ENCODE measurements at regions not wholly inside any gene's neighbourhood (a gene's known extent, or its start where the extent isn't known, plus 50 kb on each side); places are given as distances from the start of the nearest gene placed in this dataset.
"Not testable (repeated sequence)": the region's sequence is repeated elsewhere in the genome, so short reads cannot be mapped to it uniquely, and the experiment has no call there.

DNA sequence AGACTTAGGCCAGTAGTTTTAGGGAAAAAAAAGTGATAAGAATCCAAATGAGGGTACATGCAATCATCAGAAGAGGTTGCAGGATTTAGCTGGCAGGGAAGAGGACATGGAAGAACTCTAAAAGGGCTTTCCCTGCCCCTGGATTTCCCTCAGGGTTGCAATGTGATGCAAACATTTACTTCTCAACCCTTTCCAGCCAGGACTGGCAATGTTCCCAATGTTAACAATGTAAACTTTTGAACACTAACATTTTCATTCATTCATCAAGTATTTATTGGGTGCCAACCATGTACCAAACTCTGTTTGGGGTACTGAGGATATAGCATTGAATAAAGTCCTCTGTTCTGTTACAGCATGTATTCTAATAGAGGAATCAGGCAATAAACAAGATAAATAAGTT, 349.4 kb upstream of the LRRC3B start:
- no peaks in the 10 kb centered on the region for H3K36me3 Mint-ChIP-seq (ENCODE audit: low read depth)
- H3K4me3 Mint-ChIP-seq: no peak overlapping the region
- H3K4me1 Mint-ChIP-seq (ENCODE audit: low read depth): no peaks in the 10 kb centered on the region
- DNase-seq: no peak
- H3K9me3 Mint-ChIP-seq: peaks cover 43% of the 10 kb centered on the region
- no peaks in the 10 kb centered on the region; the same call in 1 of the 2 replicates for H3K27me3 Mint-ChIP-seq (ENCODE audit: insufficient read depth)
- TF ChIP-seq, protein P1, sequence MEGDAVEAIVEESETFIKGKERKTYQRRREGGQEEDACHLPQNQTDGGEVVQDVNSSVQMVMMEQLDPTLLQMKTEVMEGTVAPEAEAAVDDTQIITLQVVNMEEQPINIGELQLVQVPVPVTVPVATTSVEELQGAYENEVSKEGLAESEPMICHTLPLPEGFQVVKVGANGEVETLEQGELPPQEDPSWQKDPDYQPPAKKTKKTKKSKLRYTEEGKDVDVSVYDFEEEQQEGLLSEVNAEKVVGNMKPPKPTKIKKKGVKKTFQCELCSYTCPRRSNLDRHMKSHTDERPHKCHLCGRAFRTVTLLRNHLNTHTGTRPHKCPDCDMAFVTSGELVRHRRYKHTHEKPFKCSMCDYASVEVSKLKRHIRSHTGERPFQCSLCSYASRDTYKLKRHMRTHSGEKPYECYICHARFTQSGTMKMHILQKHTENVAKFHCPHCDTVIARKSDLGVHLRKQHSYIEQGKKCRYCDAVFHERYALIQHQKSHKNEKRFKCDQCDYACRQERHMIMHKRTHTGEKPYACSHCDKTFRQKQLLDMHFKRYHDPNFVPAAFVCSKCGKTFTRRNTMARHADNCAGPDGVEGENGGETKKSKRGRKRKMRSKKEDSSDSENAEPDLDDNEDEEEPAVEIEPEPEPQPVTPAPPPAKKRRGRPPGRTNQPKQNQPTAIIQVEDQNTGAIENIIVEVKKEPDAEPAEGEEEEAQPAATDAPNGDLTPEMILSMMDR (IDR thresholded peaks at IDR 0.05): no peak
- H3K27ac Mint-ChIP-seq: no peak overlapping the region

DNA sequence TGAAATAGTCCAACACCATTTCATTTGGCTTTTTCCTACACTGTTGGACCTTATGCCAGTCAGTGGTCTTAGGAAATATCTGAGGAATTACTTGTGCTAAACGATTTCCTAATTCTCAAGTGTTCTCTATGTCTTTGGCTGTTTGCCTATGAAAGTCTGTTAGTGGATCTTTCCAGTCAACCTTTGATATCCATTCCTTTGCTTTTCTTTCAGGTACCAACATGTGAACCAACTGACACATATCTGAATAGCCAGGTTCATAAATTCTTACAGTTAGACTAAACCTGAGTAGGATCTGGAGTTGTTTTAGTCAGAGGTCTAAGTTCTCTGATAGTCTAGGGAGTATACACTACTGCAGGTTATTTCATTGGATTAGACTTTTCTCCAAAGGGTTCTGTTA, 343.5 kb upstream of the LRRC3B start:
- H3K9me3 Mint-ChIP-seq: peaks cover 60% of the 10 kb centered on the region
- no peak overlapping the region for H3K27ac Mint-ChIP-seq
- H3K36me3 Mint-ChIP-seq (ENCODE audit: low read depth): no peaks in the 10 kb centered on the region

DNA sequence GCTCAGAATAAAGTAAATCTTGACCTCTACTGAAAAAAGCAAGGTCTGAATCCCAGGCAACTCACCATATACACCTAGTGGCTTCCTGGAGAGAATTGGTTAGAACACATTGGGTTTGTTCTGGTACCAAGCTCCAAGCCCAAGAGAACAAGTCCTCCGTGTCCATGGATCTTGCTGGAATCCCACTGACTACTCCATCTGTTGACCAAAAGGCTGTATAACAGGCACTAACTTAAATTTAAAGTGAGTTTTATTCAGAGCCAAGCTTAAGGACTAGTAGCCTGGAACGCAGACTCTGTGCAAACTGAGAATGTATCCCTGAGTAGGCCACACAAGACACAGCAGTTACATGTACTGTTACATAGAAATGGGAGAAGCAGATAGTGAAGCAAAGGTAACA, 342.1 kb upstream of the LRRC3B start:
- no peak for DNase-seq
- H3K36me3 Mint-ChIP-seq (ENCODE audit: low read depth): peaks cover 5% of the 10 kb centered on the region; the same call in 1 of the 2 replicates
- no peak overlapping the region for H3K4me3 Mint-ChIP-seq
- TF ChIP-seq, protein P1 (IDR thresholded peaks at IDR 0.05): no peak
- peaks cover 69% of the 10 kb centered on the region for H3K9me3 Mint-ChIP-seq
- no peak overlapping the region for H3K27ac Mint-ChIP-seq
- H3K4me1 Mint-ChIP-seq (ENCODE audit: low read depth): no peaks in the 10 kb centered on the region
- H3K27me3 Mint-ChIP-seq (ENCODE audit: insufficient read depth): peaks cover 3% of the 10 kb centered on the region

More for the DNA sequence above, 343.5 kb upstream of the LRRC3B start:
- Mint-ChIP-seq H3K4me3 (no peak overlapping the region), H3K4me1 (ENCODE audit: low read depth) (no peaks in the 10 kb centered on the region), H3K27me3 (ENCODE audit: insufficient read depth) (peaks cover 3% of the 10 kb centered on the region)
- DNase-seq: no peak
- TF ChIP-seq, protein P1 (IDR thresholded peaks at IDR 0.05): no peak

DNA sequence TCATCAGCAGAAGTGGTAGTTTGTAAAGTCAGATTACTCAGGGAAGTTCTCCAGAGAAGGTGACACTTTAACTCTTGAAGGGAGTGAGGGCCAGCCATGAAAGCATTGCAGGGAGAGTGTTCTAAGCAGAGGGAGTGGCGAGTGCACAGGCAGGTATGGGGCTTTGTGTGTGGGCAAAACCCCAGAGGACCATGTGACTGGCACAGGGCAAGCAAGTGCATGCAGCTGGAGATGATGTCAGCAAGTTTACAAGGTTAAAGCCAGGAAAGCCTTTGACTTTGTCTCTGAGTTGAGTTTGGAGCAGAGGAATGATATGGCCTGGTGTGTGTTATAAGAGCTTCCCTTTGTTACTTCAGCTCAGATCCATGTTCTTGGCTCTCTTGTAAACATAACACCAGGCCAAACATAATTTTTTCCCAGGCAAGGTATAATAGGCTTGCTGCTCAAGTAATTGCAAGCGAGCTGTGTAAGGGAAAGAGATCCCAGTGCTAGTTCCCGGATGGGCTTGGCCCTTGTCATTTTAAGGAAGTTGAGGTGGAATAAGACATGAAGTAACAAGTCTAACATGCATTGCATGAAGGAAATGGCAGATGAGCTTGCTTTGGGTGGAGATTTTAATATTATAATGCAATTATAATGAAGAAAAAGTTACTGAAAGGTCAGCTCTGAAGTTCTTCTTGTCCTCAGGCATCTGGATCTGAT, 341.1 kb upstream of the LRRC3B start:
- TF ChIP-seq, protein P1 (IDR thresholded peaks at IDR 0.05): no peak
- H3K4me1 Mint-ChIP-seq (ENCODE audit: low read depth): no peaks in the 10 kb centered on the region
- peaks cover 3% of the 10 kb centered on the region for H3K27me3 Mint-ChIP-seq (ENCODE audit: insufficient read depth)
- DNase-seq: no peak
- H3K4me3 Mint-ChIP-seq: no peak overlapping the region
- peaks cover 69% of the 10 kb centered on the region for H3K9me3 Mint-ChIP-seq
- H3K27ac Mint-ChIP-seq: no peak overlapping the region
- peaks cover 5% of the 10 kb centered on the region; the same call in 1 of the 2 replicates for H3K36me3 Mint-ChIP-seq (ENCODE audit: low read depth)

DNA sequence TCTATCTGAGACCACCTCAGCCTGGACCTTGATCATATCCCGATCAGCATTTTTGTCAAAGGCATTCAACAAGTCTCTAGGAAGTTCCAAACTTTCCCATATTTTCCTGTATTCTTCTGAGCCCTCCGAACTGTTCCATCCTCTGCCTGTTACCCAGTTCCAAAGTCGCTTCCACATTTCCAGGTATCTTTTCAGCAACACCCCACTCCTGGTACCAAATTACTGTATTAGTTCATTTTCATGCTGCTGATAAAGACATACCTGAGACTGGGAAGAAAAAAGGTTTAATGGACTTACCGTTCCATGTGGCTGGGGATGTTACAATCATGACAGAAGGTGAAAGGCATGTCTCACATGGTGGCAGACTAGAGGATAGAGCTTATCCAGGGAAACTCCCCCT, 338.1 kb upstream of the LRRC3B start:
- not testable (repeated sequence) for H3K4me3 Mint-ChIP-seq; H3K27me3 Mint-ChIP-seq (ENCODE audit: insufficient read depth); H3K36me3 Mint-ChIP-seq (ENCODE audit: low read depth); H3K4me1 Mint-ChIP-seq (ENCODE audit: low read depth); H3K27ac Mint-ChIP-seq; DNase-seq
- H3K9me3 Mint-ChIP-seq: peaks cover 76% of the 10 kb centered on the region

DNA sequence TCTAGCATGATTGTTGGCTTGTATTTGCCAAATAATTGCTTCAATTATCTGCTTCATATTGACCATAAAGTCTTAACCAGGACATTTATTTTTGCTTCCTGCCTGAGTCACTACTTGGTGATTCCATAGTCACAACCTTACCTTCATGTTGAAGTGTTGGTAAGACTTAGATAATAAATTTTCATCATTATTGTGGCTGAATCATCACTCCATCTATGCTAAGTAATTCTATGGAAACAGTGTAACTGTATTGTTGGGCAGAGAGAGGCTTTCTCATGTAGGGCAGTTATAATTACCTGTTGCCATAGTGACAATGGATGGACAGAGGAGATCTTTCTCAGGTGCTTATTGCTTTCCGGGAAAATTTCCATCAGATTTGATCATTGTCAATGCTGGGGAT, 330.7 kb upstream of the LRRC3B start:
- no peak overlapping the region for H3K4me3 Mint-ChIP-seq
- no peaks in the 10 kb centered on the region for H3K4me1 Mint-ChIP-seq (ENCODE audit: low read depth)
- H3K27ac Mint-ChIP-seq: no peak overlapping the region
- no peaks in the 10 kb centered on the region for H3K27me3 Mint-ChIP-seq (ENCODE audit: insufficient read depth)
- H3K36me3 Mint-ChIP-seq (ENCODE audit: low read depth): no peaks in the 10 kb centered on the region
- DNase-seq: no peak
- TF ChIP-seq, protein P1 (IDR thresholded peaks at IDR 0.05): no peak
- peaks cover 24% of the 10 kb centered on the region for H3K9me3 Mint-ChIP-seq
